ENCODE measurements at regions not wholly inside any gene's neighbourhood (a gene's known extent, or its start where the extent isn't known, plus 50 kb on each side); places are given as distances from the start of the nearest gene placed in this dataset.

GRCh38 chr2:15786901-15787300, 153.4 kb upstream of the MYCN start:
- BruUV-seq (replicated peaks): no TSS peak
- no peak for DNase-seq
- POLR2A ChIA-PET: no interaction called here
- H3K4me1 Mint-ChIP-seq (ENCODE audit: low read depth, unreplicated experiment): peaks cover 23% of the 10 kb centered on the region
- intact Hi-C loops (cut with micrococcal nuclease; ENCODE audit: unreplicated experiment): loop anchor here (10.0 kb wide), 1 partner anchor 538 kb away; no protein-coding TSS in a partner anchor
- no peak for TF ChIP-seq CTCF (IDR thresholded peaks at IDR 0.05; ENCODE audit: insufficient read depth in 1 of 2, low read depth in 1 of 2, low read length in 1 of 2, severe bottlenecking in 1 of 2, unreplicated experiment in 1 of 2)
- H3K36me3 ChIP-seq (ENCODE audit: control insufficient read depth, insufficient read depth, low read length): no peaks in the 10 kb centered on the region
- H3K27me3 Mint-ChIP-seq (ENCODE audit: insufficient read depth, unreplicated experiment): peaks cover 3% of the 10 kb centered on the region
- no peaks in the 10 kb centered on the region for H3K9me3 ChIP-seq
- CTCF ChIA-PET: no interaction called here
- no peak overlapping the region for H3K4me3 Mint-ChIP-seq (ENCODE audit: unreplicated experiment)
- no peak overlapping the region for H3K27ac Mint-ChIP-seq (ENCODE audit: unreplicated experiment)
- peaks cover 15% of the 10 kb centered on the region for H3K4me1 ChIP-seq
- H3K27me3 ChIP-seq (replicated peaks; ENCODE audit: control insufficient read depth, insufficient read depth, low read length): no peaks in the 10 kb centered on the region
- peaks cover 10% of the 10 kb centered on the region for H3K9me3 Mint-ChIP-seq (ENCODE audit: unreplicated experiment)
- no peak overlapping the region for H3K4me3 ChIP-seq (ENCODE audit: low read depth, low read length)
- H3K36me3 Mint-ChIP-seq (ENCODE audit: insufficient read depth, unreplicated experiment): no peaks in the 10 kb centered on the region

GRCh38 chr2:15787535-15788454, 152.6 kb upstream of the MYCN start:
- no peak for TF ChIP-seq CTCF (IDR thresholded peaks at IDR 0.05; ENCODE audit: insufficient read depth in 1 of 2, low read depth in 1 of 2, low read length in 1 of 2, severe bottlenecking in 1 of 2, unreplicated experiment in 1 of 2)
- H3K27me3 ChIP-seq (replicated peaks; ENCODE audit: control insufficient read depth, insufficient read depth, low read length): no peaks in the 10 kb centered on the region
- no peak for DNase-seq
- Mint-ChIP-seq H3K36me3 (ENCODE audit: insufficient read depth, unreplicated experiment) (no peaks in the 10 kb centered on the region), H3K9me3 (ENCODE audit: unreplicated experiment) (peaks cover 10% of the 10 kb centered on the region), H3K4me3 (ENCODE audit: unreplicated experiment) (no peak overlapping the region), H3K4me1 (ENCODE audit: low read depth, unreplicated experiment) (peaks cover 14% of the 10 kb centered on the region), H3K27me3 (ENCODE audit: insufficient read depth, unreplicated experiment) (peaks cover 3% of the 10 kb centered on the region), H3K27ac (ENCODE audit: unreplicated experiment) (no peak overlapping the region)
- intact Hi-C loops (cut with micrococcal nuclease; ENCODE audit: unreplicated experiment): loop anchor here (10.0 kb wide), 1 partner anchor 537 kb away; no protein-coding TSS in a partner anchor
- H3K36me3 ChIP-seq (ENCODE audit: control insufficient read depth, insufficient read depth, low read length): no peaks in the 10 kb centered on the region
- no TSS peak for BruUV-seq (replicated peaks)
- POLR2A ChIA-PET: no interaction called here
- no peaks in the 10 kb centered on the region for H3K9me3 ChIP-seq
- CTCF ChIA-PET: no interaction called here
- H3K4me1 ChIP-seq: peaks cover 8% of the 10 kb centered on the region
- no peak overlapping the region for H3K4me3 ChIP-seq (ENCODE audit: low read depth, low read length)

- Mint-ChIP-seq H3K36me3 (ENCODE audit: insufficient read depth, unreplicated experiment) (no peaks in the 10 kb centered on the region), H3K4me3 (ENCODE audit: unreplicated experiment) (no peak overlapping the region), H3K27ac (ENCODE audit: unreplicated experiment) (no peak overlapping the region), H3K27me3 (ENCODE audit: insufficient read depth, unreplicated experiment) (peaks cover 3% of the 10 kb centered on the region), H3K9me3 (ENCODE audit: unreplicated experiment) (peaks cover 10% of the 10 kb centered on the region), H3K4me1 (ENCODE audit: low read depth, unreplicated experiment) (peaks cover 13% of the 10 kb centered on the region)
- no peak for DNase-seq
- ChIA-PET CTCF (no interaction called here), POLR2A (no interaction called here)
- intact Hi-C loops (cut with micrococcal nuclease; ENCODE audit: unreplicated experiment): loop anchor here (10.0 kb wide), 1 partner anchor 536 kb away; no protein-coding TSS in a partner anchor
- no peak overlapping the region for H3K4me3 ChIP-seq (ENCODE audit: low read depth, low read length)
- TF ChIP-seq CTCF (IDR thresholded peaks at IDR 0.05; ENCODE audit: insufficient read depth in 1 of 2, low read depth in 1 of 2, low read length in 1 of 2, severe bottlenecking in 1 of 2, unreplicated experiment in 1 of 2): no peak
- no peaks in the 10 kb centered on the region for H3K9me3 ChIP-seq
- BruUV-seq (replicated peaks): no TSS peak
- peaks cover 2% of the 10 kb centered on the region for H3K4me1 ChIP-seq
- no peaks in the 10 kb centered on the region for H3K36me3 ChIP-seq (ENCODE audit: control insufficient read depth, insufficient read depth, low read length)
- H3K27me3 ChIP-seq (replicated peaks; ENCODE audit: control insufficient read depth, insufficient read depth, low read length): no peaks in the 10 kb centered on the region
These were observed 151.9 kb upstream of the MYCN start for GRCh38 chr2:15788455-15788829.
